Fibroblast of lung (primary cell): ENCODE measurements at regions not wholly inside any gene's neighbourhood (a gene's known extent, or its start where the extent isn't known, plus 50 kb on each side); places are given as distances from the start of the nearest gene placed in this dataset.

Experiments used
- CTCF ChIP-seq, 2 donors: IDR thresholded peaks in 1 of 2; conservative IDR thresholded peaks in 1 of 2; 1 replicate in 1 of 2; 2 replicates in 1 of 2; pipeline ENCODE4 v1.5.1; 2011 to 2012; ENCODE audit warnings: low read length in 2 of 2, control low read depth in 1 of 2, inconsistent platforms in 1 of 2, low read depth in 1 of 2, mild to moderate bottlenecking in 1 of 2
- EZH2 ChIP-seq: IDR thresholded peaks from 2 replicates; pipeline ENCODE4 v1.5.1; 2012; ENCODE audit warnings: low read length, control low read depth, mild to moderate bottlenecking; ENCODE audit errors: missing control alignments

- TF ChIP-seq CTCF (conservative IDR thresholded peaks at IDR 0.05 in 1 of 2, IDR thresholded peaks at IDR 0.05 in 1 of 2; ENCODE audit: low read depth in 1 of 2, low read length in 2 of 2) = no peak
- no peak for TF ChIP-seq EZH2
Measured at GRCh38 chr6:147950623-147950987, 392.0 kb upstream of the SASH1 start.
